ENCODE measurements at regions not wholly inside any gene's neighbourhood (a gene's known extent, or its start where the extent isn't known, plus 50 kb on each side); places are given as distances from the start of the nearest gene placed in this dataset.

- H3K36me3 ChIP-seq (ENCODE audit: insufficient read depth, low read length): no peaks in the 10 kb centered on the region
- no peak overlapping the region for H2AFZ ChIP-seq (ENCODE audit: low read depth, low read length)
- H4K20me1 ChIP-seq (ENCODE audit: insufficient read depth): no peaks in the 10 kb centered on the region
- H3K9me3 ChIP-seq (ENCODE audit: low read length): no peaks in the 10 kb centered on the region
- no peaks in the 10 kb centered on the region for H3F3A ChIP-seq (ENCODE audit: insufficient read depth, low read length, poor library complexity, severe bottlenecking)
- no peak overlapping the region for H3K4me3 ChIP-seq (ENCODE audit: low read length)
- H3K27ac ChIP-seq (ENCODE audit: low read length): no peak overlapping the region
- H3K9ac ChIP-seq (ENCODE audit: low read length): no peak overlapping the region
- H3K4me2 ChIP-seq (ENCODE audit: low read length): no peak overlapping the region
- H3K79me2 ChIP-seq (replicated peaks; ENCODE audit: insufficient read depth, low read length): no peaks in the 10 kb centered on the region
- TF ChIP-seq REST (IDR thresholded peaks at IDR 0.05; ENCODE audit: borderline replicate concordance): no peak
- TF ChIP-seq EP300 (conservative IDR thresholded peaks at IDR 0.05; ENCODE audit: poor library complexity, severe bottlenecking): no peak
- no peak for TF ChIP-seq CTCF (IDR thresholded peaks at IDR 0.05; ENCODE audit: poor library complexity, severe bottlenecking)
- no peak for TF ChIP-seq MXI1 (conservative IDR thresholded peaks at IDR 0.05; ENCODE audit: poor library complexity, severe bottlenecking)
- TF ChIP-seq SMC3 (conservative IDR thresholded peaks at IDR 0.05; ENCODE audit: poor library complexity): no peak
- TF ChIP-seq POLR2AphosphoS5 (IDR thresholded peaks at IDR 0.05): no peak
- no peak for TF ChIP-seq EZH2 (IDR thresholded peaks at IDR 0.05; ENCODE audit: borderline replicate concordance, insufficient read depth, low read length, poor library complexity, severe bottlenecking)
- TF ChIP-seq TAF1 (IDR thresholded peaks at IDR 0.05; ENCODE audit: low read depth): no peak
- TF ChIP-seq RAD21 (conservative IDR thresholded peaks at IDR 0.05): no peak
- H3K27me3 ChIP-seq (ENCODE audit: insufficient read depth, low read depth, low read length): no peaks in the 10 kb centered on the region
- H3K9me2 ChIP-seq (ENCODE audit: insufficient read depth, low read length): no peaks in the 10 kb centered on the region
Observed at GRCh38 chr22:44419429-44419828, 78.6 kb downstream of the RTL6 start.

DNA sequence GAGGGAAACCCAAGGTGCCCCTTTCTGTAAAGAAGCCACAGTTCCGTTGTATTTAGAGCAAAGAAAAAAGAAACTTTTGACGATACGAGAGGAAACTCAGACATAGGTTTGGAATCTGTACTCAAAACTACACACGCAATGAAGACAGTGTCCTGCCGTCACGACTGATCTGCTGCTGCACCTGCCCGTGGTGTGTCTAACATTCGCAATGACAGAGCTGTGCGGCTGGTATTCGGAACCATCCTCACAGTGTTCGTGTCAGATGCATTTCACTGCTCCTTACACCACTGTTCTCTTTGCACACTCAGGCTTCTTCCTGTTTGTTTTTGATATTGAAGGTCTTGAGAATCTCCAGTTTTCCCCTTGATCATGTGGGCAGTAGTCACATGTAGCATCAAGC is 84.8 kb downstream of the RTL6 start:
- H3K9me3 ChIP-seq (ENCODE audit: low read length): no peaks in the 10 kb centered on the region
- no peaks in the 10 kb centered on the region for H3F3A ChIP-seq (ENCODE audit: insufficient read depth, low read length, poor library complexity, severe bottlenecking)
- H3K27ac ChIP-seq (ENCODE audit: low read length): no peak overlapping the region
- no peaks in the 10 kb centered on the region for H3K36me3 ChIP-seq (ENCODE audit: insufficient read depth, low read length)
- no peaks in the 10 kb centered on the region for H3K9me2 ChIP-seq (ENCODE audit: insufficient read depth, low read length)
- H4K20me1 ChIP-seq (ENCODE audit: insufficient read depth): no peaks in the 10 kb centered on the region
- no peaks in the 10 kb centered on the region for H3K79me2 ChIP-seq (replicated peaks; ENCODE audit: insufficient read depth, low read length)
- H3K27me3 ChIP-seq (ENCODE audit: insufficient read depth, low read depth, low read length): no peaks in the 10 kb centered on the region
- H3K4me3 ChIP-seq (ENCODE audit: low read length): no peak overlapping the region
- H2AFZ ChIP-seq (ENCODE audit: low read depth, low read length): no peak overlapping the region
- no peak overlapping the region for H3K9ac ChIP-seq (ENCODE audit: low read length)
- H3K4me2 ChIP-seq (ENCODE audit: low read length): no peak overlapping the region
- TF ChIP-seq MXI1 (conservative IDR thresholded peaks at IDR 0.05; ENCODE audit: poor library complexity, severe bottlenecking): no peak
- TF ChIP-seq REST (IDR thresholded peaks at IDR 0.05; ENCODE audit: borderline replicate concordance): no peak
- no peak for TF ChIP-seq EP300 (conservative IDR thresholded peaks at IDR 0.05; ENCODE audit: poor library complexity, severe bottlenecking)
- TF ChIP-seq EZH2 (IDR thresholded peaks at IDR 0.05; ENCODE audit: borderline replicate concordance, insufficient read depth, low read length, poor library complexity, severe bottlenecking): no peak
- no peak for TF ChIP-seq POLR2AphosphoS5 (IDR thresholded peaks at IDR 0.05)
- no peak for TF ChIP-seq TAF1 (IDR thresholded peaks at IDR 0.05; ENCODE audit: low read depth)
- no peak for TF ChIP-seq RAD21 (conservative IDR thresholded peaks at IDR 0.05)
- TF ChIP-seq SMC3 (conservative IDR thresholded peaks at IDR 0.05; ENCODE audit: poor library complexity): no peak
- TF ChIP-seq CTCF (IDR thresholded peaks at IDR 0.05; ENCODE audit: poor library complexity, severe bottlenecking): no peak
